Activated T-cell treated with anti-CD3 and anti-CD28 coated beads, Interleukin-2, amount 50 U/mL, for 72 hours (primary cell): ENCODE measurements at regions not wholly inside any gene's neighbourhood (a gene's known extent, or its start where the extent isn't known, plus 50 kb on each side); places are given as distances from the start of the nearest gene placed in this dataset.
"Not testable (repeated sequence)": the region's sequence is repeated elsewhere in the genome, so short reads cannot be mapped to it uniquely, and the experiment has no call there.

Experiments
- ATAC-seq, 2 donors: fragments of 150-1000 bp; cut with Tn5 transposase; replicated peaks in 1 of 2; 2 replicates each; pipeline ENCODE4 v1.10.0; 2021; ENCODE audit warnings: moderate library complexity in 2 of 2, mild to moderate bottlenecking in 1 of 2
- DNase-seq, 2 donors: peaks; one replicate each; pipeline ENCODE4 v3.0.0; 2021 to 2022; ENCODE audit warnings: mixed read lengths in 1 of 2
- H3K27ac Mint-ChIP-seq: one replicate; pipeline ENCODE4 v1.8.0; 2022; ENCODE audit warnings: mild to moderate bottlenecking, moderate library complexity, mixed read lengths
- H3K27me3 Mint-ChIP-seq: one replicate; pipeline ENCODE4 v1.8.0; 2022; ENCODE audit warnings: low read depth, mixed read lengths
- H3K36me3 Mint-ChIP-seq, 2 donors: one replicate each; pipeline ENCODE4 v1.8.0; 2022; ENCODE audit warnings: mixed read lengths in 2 of 2, mild to moderate bottlenecking in 1 of 2; ENCODE audit not compliant: insufficient read depth in 2 of 2
- H3K4me1 Mint-ChIP-seq: one replicate; pipeline ENCODE4 v1.8.0; 2022; ENCODE audit warnings: low read depth, mixed read lengths
- H3K4me3 Mint-ChIP-seq, 2 donors: one replicate each; pipeline ENCODE4 v1.8.0; 2022; ENCODE audit warnings: mild to moderate bottlenecking in 2 of 2, mixed read lengths in 2 of 2, moderate library complexity in 2 of 2
- H3K9me3 Mint-ChIP-seq, 2 donors: one replicate each; pipeline ENCODE4 v1.8.0; 2022; ENCODE audit warnings: mixed read lengths in 2 of 2

DNA sequence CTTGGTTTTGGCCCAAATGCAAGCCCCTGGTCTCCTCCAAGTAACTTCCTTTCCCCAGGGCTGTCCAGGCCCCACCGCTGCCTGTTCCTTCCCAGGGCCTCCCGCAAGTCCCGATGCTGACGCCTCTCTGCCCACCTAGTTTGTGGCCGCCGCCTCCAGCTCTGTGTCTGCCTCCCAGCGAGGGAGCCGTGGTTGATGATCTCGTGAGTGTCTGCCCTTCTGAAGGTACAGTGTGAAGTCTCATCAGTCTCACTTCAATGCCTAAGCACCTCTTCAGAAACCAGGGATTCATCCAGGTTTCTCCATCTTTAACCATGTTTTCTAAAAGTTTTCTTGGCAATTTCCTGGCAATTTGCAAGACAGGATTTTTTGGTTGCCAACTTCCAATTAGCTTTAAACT, 127.5 kb downstream of the TMEM121 start:
- not testable (repeated sequence) for H3K4me3 Mint-ChIP-seq, H3K4me1 Mint-ChIP-seq, H3K9me3 Mint-ChIP-seq, ATAC-seq, H3K36me3 Mint-ChIP-seq, H3K27me3 Mint-ChIP-seq, DNase-seq, H3K27ac Mint-ChIP-seq

DNA sequence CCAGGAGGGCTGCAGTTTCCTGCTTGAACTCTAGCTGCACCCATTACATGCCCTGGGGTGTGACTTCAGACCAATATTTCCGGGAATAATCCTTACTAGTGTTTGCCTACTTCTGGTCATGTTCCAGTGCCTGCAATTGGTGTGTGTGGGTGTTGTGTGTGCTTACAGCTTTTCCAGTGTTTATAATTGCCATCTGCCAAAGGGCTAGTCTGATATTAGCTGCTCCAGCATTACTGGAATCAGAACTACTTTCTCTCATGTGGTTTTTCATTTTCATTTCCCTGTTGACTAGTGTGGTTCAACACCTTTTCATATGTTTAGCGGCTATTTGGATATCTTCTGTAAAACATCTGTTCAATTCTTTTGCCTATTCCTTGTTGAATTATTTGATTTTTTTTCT, 132.9 kb downstream of the TMEM121 start:
- ATAC-seq, H3K4me1 Mint-ChIP-seq, H3K27ac Mint-ChIP-seq, H3K27me3 Mint-ChIP-seq, H3K4me3 Mint-ChIP-seq, DNase-seq: not testable (repeated sequence)
- peaks cover 16 to 18% of the 10 kb centered on the region in 2 donors for H3K9me3 Mint-ChIP-seq
- H3K36me3 Mint-ChIP-seq: peaks cover 1 to 17% of the 10 kb centered on the region in 2 donors

DNA sequence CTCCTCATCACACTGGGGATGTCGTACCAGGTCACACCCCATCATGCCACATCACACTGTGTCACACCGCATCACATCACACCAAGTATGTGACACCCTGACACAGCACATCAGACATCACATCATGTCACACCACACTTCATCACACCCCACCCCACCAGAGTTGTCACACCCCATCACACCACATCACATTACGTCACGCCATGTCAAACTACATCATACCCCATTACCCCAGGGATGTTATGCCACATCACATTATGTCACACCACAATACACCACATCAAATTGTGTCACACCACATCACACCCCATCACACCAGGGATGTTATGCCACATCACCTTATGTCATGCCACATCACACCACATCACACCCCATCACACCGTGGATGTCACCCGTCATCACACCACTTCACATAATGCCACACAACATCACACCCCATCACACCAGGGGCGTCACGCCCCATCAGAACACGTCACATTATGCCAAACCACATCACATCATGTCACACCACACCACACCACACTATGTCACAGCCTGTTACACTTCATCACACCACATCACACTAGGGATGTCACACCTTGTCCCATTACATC, 133.6 kb downstream of the TMEM121 start:
- Mint-ChIP-seq H3K4me1 (no peaks in the 10 kb centered on the region), H3K27me3 (no peaks in the 10 kb centered on the region), H3K27ac (no peak overlapping the region), H3K9me3 (peaks cover 16 to 18% of the 10 kb centered on the region in 2 donors), H3K36me3 (peaks cover 1 to 17% of the 10 kb centered on the region in 2 donors), H3K4me3 (no peak overlapping the region)
- DNase-seq: no peak
- ATAC-seq: no peak

DNA sequence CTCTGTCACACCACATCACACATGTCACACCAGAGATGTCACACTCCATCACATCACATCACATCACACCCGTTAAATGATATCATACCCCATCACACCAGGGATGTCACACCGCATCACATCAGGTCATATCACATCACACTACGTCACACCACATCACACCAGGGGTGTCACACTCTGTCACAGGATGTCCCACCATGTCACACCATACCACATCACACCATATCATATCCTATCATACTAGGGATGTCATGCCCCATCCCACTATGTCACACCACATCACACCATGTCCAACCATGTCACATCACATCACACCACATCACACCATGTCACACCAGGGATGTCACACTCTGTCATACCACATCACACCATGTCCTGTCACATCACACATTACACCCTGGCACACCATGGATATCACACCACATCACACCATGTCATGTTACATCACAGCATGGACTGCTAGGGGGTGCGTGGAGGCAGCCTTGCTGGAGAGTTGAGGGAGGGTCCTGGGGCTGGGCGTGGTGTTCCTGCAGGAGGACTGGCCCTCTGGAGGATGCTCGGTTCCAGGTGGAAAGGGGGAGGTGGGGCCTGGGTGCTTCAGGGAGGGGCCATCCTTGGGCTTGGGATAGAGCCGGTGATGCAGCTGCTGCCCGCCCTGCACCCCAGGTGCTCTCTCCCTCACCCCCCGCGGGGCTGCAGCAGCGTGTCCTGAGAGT, 134.6 kb downstream of the TMEM121 start:
- H3K27me3 Mint-ChIP-seq: no peaks in the 10 kb centered on the region
- no peak overlapping the region for H3K27ac Mint-ChIP-seq
- H3K36me3 Mint-ChIP-seq: peaks cover 1 to 17% of the 10 kb centered on the region in 2 donors
- no peak for ATAC-seq
- H3K4me3 Mint-ChIP-seq: no peak overlapping the region
- no peak for DNase-seq
- H3K4me1 Mint-ChIP-seq: no peaks in the 10 kb centered on the region
- peaks cover 16 to 18% of the 10 kb centered on the region in 2 donors for H3K9me3 Mint-ChIP-seq

DNA sequence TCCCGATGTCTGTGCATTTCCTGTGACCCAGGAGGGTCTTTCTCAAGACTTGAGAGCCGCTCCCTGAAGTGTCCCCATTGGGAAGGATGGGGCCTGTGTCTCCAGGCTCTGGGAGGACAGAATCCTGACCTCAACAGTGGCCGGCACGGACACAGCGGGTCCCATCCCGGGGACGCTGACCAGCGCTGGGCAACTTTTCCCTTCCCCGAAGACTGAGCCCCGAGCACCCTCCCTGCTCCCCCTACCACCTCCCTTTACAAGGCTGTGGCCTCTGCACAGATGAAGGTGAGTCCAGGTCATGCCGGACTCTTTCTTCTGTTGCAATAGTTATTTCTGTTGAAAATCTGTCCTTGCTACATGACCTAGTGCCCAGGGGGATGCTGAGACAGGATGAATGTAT, 135.7 kb downstream of the TMEM121 start:
- not testable (repeated sequence) for DNase-seq, H3K4me3 Mint-ChIP-seq, H3K27ac Mint-ChIP-seq, ATAC-seq, H3K27me3 Mint-ChIP-seq, H3K4me1 Mint-ChIP-seq
- Mint-ChIP-seq H3K9me3 (peaks cover 16 to 18% of the 10 kb centered on the region in 2 donors), H3K36me3 (peaks cover 1 to 17% of the 10 kb centered on the region in 2 donors)

DNA sequence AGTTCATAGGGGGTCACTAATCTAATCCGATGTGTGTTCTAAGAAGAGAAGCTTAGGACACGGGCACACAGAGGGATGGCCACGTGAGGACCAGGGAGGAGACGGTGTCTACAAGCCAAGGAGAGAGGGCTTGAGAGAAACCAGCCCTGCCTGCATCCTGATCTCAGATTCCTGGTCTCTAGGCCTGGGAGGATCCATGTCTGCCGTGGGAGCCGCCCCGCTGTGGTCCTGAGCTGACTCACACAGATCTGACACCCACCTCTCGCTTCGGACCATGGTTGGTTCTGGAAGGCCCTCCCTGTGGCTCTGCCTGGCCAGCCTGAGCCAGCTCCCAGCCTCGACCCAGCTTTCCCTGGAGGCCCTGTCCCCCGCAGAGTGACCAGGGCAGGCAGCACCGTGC, 136.2 kb downstream of the TMEM121 start:
- H3K27me3 Mint-ChIP-seq, H3K4me1 Mint-ChIP-seq, H3K27ac Mint-ChIP-seq, H3K4me3 Mint-ChIP-seq, ATAC-seq, DNase-seq: not testable (repeated sequence)
- peaks cover 1 to 17% of the 10 kb centered on the region in 2 donors for H3K36me3 Mint-ChIP-seq
- peaks cover 16% of the 10 kb centered on the region in 2 donors for H3K9me3 Mint-ChIP-seq

GRCh38 chr14:105663323-105663722, 136.9 kb downstream of the TMEM121 start:
- not testable (repeated sequence) for DNase-seq, H3K4me1 Mint-ChIP-seq, H3K27ac Mint-ChIP-seq, ATAC-seq, H3K27me3 Mint-ChIP-seq, H3K4me3 Mint-ChIP-seq
- H3K36me3 Mint-ChIP-seq: peaks cover 0 to 17% of the 10 kb centered on the region in 2 donors
- H3K9me3 Mint-ChIP-seq: peaks cover 15 to 16% of the 10 kb centered on the region in 2 donors

GRCh38 chr14:105663818-105664596, 137.6 kb downstream of the TMEM121 start:
- not testable (repeated sequence) for DNase-seq, H3K4me1 Mint-ChIP-seq, ATAC-seq, H3K27me3 Mint-ChIP-seq, H3K27ac Mint-ChIP-seq, H3K4me3 Mint-ChIP-seq
- H3K9me3 Mint-ChIP-seq: peaks cover 14 to 15% of the 10 kb centered on the region in 2 donors
- H3K36me3 Mint-ChIP-seq: peaks cover 0 to 16% of the 10 kb centered on the region in 2 donors

- ATAC-seq (no peak), DNase-seq (no peak)
- Mint-ChIP-seq H3K27ac (no peak overlapping the region), H3K36me3 (peaks cover 0 to 12% of the 10 kb centered on the region in 2 donors), H3K27me3 (no peaks in the 10 kb centered on the region), H3K9me3 (peaks cover 13 to 14% of the 10 kb centered on the region in 2 donors), H3K4me3 (no peak overlapping the region), H3K4me1 (no peaks in the 10 kb centered on the region)
Observed at GRCh38 chr14:105664691-105665090, 138.3 kb downstream of the TMEM121 start.

- ATAC-seq (no peak), DNase-seq (no peak)
- H3K27me3 Mint-ChIP-seq: no peaks in the 10 kb centered on the region
- peaks cover 0 to 5% of the 10 kb centered on the region in 2 donors for H3K36me3 Mint-ChIP-seq
- peaks cover 6 to 7% of the 10 kb centered on the region in 2 donors for H3K9me3 Mint-ChIP-seq
- no peak overlapping the region for H3K4me3 Mint-ChIP-seq
- H3K27ac Mint-ChIP-seq: no peak overlapping the region
- H3K4me1 Mint-ChIP-seq: no peaks in the 10 kb centered on the region
Observed at GRCh38 chr14:105665247-105665950, 139.0 kb downstream of the TMEM121 start.

DNA sequence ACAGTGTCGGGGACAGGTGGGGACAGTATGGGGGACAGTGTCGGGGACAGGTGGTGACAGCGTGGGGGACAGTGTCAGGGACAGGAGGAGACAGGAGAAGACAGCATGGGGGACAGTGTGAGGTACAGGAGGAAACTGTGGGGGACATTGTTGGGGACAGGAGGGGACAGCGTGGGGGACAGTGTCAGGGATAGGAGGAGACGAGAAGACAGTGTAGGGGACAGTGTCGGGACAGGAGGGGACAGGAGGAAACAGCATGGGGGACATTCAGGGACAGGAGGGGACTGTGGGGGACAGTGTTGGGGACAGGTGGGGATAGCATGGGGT, 139.5 kb downstream of the TMEM121 start:
- Mint-ChIP-seq H3K9me3 (peaks cover under 1 to 1% of the 10 kb centered on the region in 2 donors), H3K27ac (no peak overlapping the region), H3K4me3 (no peak overlapping the region), H3K36me3 (peaks cover 0 to 1% of the 10 kb centered on the region in 2 donors), H3K27me3 (no peaks in the 10 kb centered on the region), H3K4me1 (no peaks in the 10 kb centered on the region)
- DNase-seq (no peak), ATAC-seq (no peak)

DNA sequence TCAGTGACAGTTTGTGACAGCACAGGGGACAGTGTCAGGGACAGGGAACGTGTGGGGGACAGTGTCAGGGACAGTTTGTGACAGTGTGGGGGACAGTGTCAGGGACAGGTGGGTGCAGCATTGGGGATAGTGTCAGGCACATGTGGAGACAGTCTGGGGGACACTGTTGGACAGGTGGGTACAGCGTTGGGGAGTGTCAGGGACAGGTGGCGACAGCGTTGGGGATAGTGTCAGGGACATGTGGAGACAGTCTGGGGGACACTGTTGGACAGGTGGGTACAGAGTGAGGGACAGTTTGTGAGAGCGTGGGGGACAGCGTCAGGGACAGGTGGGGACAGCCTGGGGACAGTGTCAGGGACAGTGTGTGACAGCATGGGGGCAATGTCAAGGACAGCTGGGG, 140.0 kb downstream of the TMEM121 start:
- no peaks in the 10 kb centered on the region for H3K27me3 Mint-ChIP-seq
- no peak overlapping the region for H3K27ac Mint-ChIP-seq
- ATAC-seq (no peak), DNase-seq (no peak)
- H3K4me1 Mint-ChIP-seq: no peaks in the 10 kb centered on the region
- no peak overlapping the region for H3K4me3 Mint-ChIP-seq
- no peaks in the 10 kb centered on the region for H3K9me3 Mint-ChIP-seq
- H3K36me3 Mint-ChIP-seq: no peaks in the 10 kb centered on the region
